ENCODE measurements at regions not wholly inside any gene's neighbourhood (a gene's known extent, or its start where the extent isn't known, plus 50 kb on each side); places are given as distances from the start of the nearest gene placed in this dataset.

GRCh38 chr13:59210543-59210942 is 953.2 kb downstream of the DIAPH3 start:
- no peak overlapping the region for H3K27ac Mint-ChIP-seq
- H3K27me3 Mint-ChIP-seq = peaks cover 24% of the 10 kb centered on the region
- H3K4me1 Mint-ChIP-seq = no peaks in the 10 kb centered on the region
- no peak overlapping the region for H3K4me3 Mint-ChIP-seq
- no peak for ATAC-seq
- H3K9me3 ChIP-seq (ENCODE audit: control insufficient read depth, low read length, poor library complexity, severe bottlenecking) = no peaks in the 10 kb centered on the region
- DNase-seq = no peak
- H3K36me3 Mint-ChIP-seq (ENCODE audit: low read depth) = no peaks in the 10 kb centered on the region

- H3K4me1 Mint-ChIP-seq = no peaks in the 10 kb centered on the region
- H3K27me3 Mint-ChIP-seq = peaks cover 33% of the 10 kb centered on the region
- no peaks in the 10 kb centered on the region for H3K9me3 ChIP-seq (ENCODE audit: control insufficient read depth, low read length, poor library complexity, severe bottlenecking)
- no peaks in the 10 kb centered on the region for H3K36me3 Mint-ChIP-seq (ENCODE audit: low read depth)
- no peak overlapping the region for H3K27ac Mint-ChIP-seq
- H3K4me3 Mint-ChIP-seq = no peak overlapping the region
- ATAC-seq (no peak), DNase-seq (no peak)
Observed at GRCh38 chr13:59211606-59212005, 952.1 kb downstream of the DIAPH3 start.

- H3K4me1 Mint-ChIP-seq = no peaks in the 10 kb centered on the region
- H3K9me3 ChIP-seq (ENCODE audit: control insufficient read depth, low read length, poor library complexity, severe bottlenecking) = no peaks in the 10 kb centered on the region
- DNase-seq = no peak
- H3K27ac Mint-ChIP-seq = no peak overlapping the region
- no peaks in the 10 kb centered on the region for H3K27me3 Mint-ChIP-seq
- no peak for ATAC-seq
- H3K4me3 Mint-ChIP-seq = no peak overlapping the region
- no peaks in the 10 kb centered on the region for H3K36me3 Mint-ChIP-seq (ENCODE audit: low read depth)
Observed at GRCh38 chr13:59229401-59229800, 934.3 kb downstream of the DIAPH3 start.

- H3K4me3 Mint-ChIP-seq = no peak overlapping the region
- ATAC-seq (no peak), DNase-seq (no peak)
- no peak overlapping the region for H3K27ac Mint-ChIP-seq
- H3K4me1 Mint-ChIP-seq = no peaks in the 10 kb centered on the region
- no peaks in the 10 kb centered on the region for H3K36me3 Mint-ChIP-seq (ENCODE audit: low read depth)
- H3K9me3 ChIP-seq (ENCODE audit: control insufficient read depth, low read length, poor library complexity, severe bottlenecking) = no peaks in the 10 kb centered on the region
- H3K27me3 Mint-ChIP-seq = no peaks in the 10 kb centered on the region
Observed at GRCh38 chr13:59229861-59230260, 933.9 kb downstream of the DIAPH3 start.

GRCh38 chr13:59230484-59231264 is 933.1 kb downstream of the DIAPH3 start:
- no peak for DNase-seq
- no peaks in the 10 kb centered on the region for H3K9me3 ChIP-seq (ENCODE audit: control insufficient read depth, low read length, poor library complexity, severe bottlenecking)
- ATAC-seq = no peak
- H3K36me3 Mint-ChIP-seq (ENCODE audit: low read depth) = no peaks in the 10 kb centered on the region
- H3K4me3 Mint-ChIP-seq = no peak overlapping the region
- no peaks in the 10 kb centered on the region for H3K4me1 Mint-ChIP-seq
- peaks cover 6% of the 10 kb centered on the region for H3K27me3 Mint-ChIP-seq
- H3K27ac Mint-ChIP-seq = no peak overlapping the region

GRCh38 chr13:59236309-59236919 is 927.3 kb downstream of the DIAPH3 start:
- no peak overlapping the region for H3K27ac Mint-ChIP-seq
- ATAC-seq = no peak

GRCh38 chr13:59236944-59237343 is 926.8 kb downstream of the DIAPH3 start:
- H3K27me3 Mint-ChIP-seq = peaks cover 7% of the 10 kb centered on the region
- no peaks in the 10 kb centered on the region for H3K36me3 Mint-ChIP-seq (ENCODE audit: low read depth)
- ATAC-seq (no peak), DNase-seq (no peak)
- H3K9me3 ChIP-seq (ENCODE audit: control insufficient read depth, low read length, poor library complexity, severe bottlenecking) = no peaks in the 10 kb centered on the region
- no peak overlapping the region for H3K27ac Mint-ChIP-seq
- no peak overlapping the region for H3K4me3 Mint-ChIP-seq
- H3K4me1 Mint-ChIP-seq = no peaks in the 10 kb centered on the region

More at GRCh38 chr13:59236309-59236919, 927.3 kb downstream of the DIAPH3 start:
- peaks cover 7% of the 10 kb centered on the region for H3K27me3 Mint-ChIP-seq
- DNase-seq = no peak
- no peaks in the 10 kb centered on the region for H3K36me3 Mint-ChIP-seq (ENCODE audit: low read depth)
- H3K4me1 Mint-ChIP-seq = no peaks in the 10 kb centered on the region
- no peaks in the 10 kb centered on the region for H3K9me3 ChIP-seq (ENCODE audit: control insufficient read depth, low read length, poor library complexity, severe bottlenecking)
- no peak overlapping the region for H3K4me3 Mint-ChIP-seq

- no peak for DNase-seq
- H3K4me1 Mint-ChIP-seq = no peaks in the 10 kb centered on the region
- H3K9me3 ChIP-seq (ENCODE audit: control insufficient read depth, low read length, poor library complexity, severe bottlenecking) = no peaks in the 10 kb centered on the region
- no peak overlapping the region for H3K4me3 Mint-ChIP-seq
- H3K36me3 Mint-ChIP-seq (ENCODE audit: low read depth) = no peaks in the 10 kb centered on the region
- H3K27ac Mint-ChIP-seq = no peak overlapping the region
- no peaks in the 10 kb centered on the region for H3K27me3 Mint-ChIP-seq
- ATAC-seq = no peak
Observed at GRCh38 chr13:59247171-59247570, 916.6 kb downstream of the DIAPH3 start.

GRCh38 chr13:59250336-59251189 is 913.2 kb downstream of the DIAPH3 start:
- no peak for ATAC-seq
- H3K4me3 Mint-ChIP-seq = no peak overlapping the region
- H3K27ac Mint-ChIP-seq = no peak overlapping the region
- H3K36me3 Mint-ChIP-seq (ENCODE audit: low read depth) = no peaks in the 10 kb centered on the region
- no peak for DNase-seq
- no peaks in the 10 kb centered on the region for H3K27me3 Mint-ChIP-seq
- no peaks in the 10 kb centered on the region for H3K9me3 ChIP-seq (ENCODE audit: control insufficient read depth, low read length, poor library complexity, severe bottlenecking)
- no peaks in the 10 kb centered on the region for H3K4me1 Mint-ChIP-seq

- no peaks in the 10 kb centered on the region for H3K36me3 Mint-ChIP-seq (ENCODE audit: low read depth)
- H3K4me3 Mint-ChIP-seq = no peak overlapping the region
- no peaks in the 10 kb centered on the region for H3K9me3 ChIP-seq (ENCODE audit: control insufficient read depth, low read length, poor library complexity, severe bottlenecking)
- H3K27ac Mint-ChIP-seq = no peak overlapping the region
- DNase-seq (no peak), ATAC-seq (no peak)
- peaks cover 6% of the 10 kb centered on the region for H3K27me3 Mint-ChIP-seq
- no peaks in the 10 kb centered on the region for H3K4me1 Mint-ChIP-seq
Observed at GRCh38 chr13:59259165-59260000, 904.3 kb downstream of the DIAPH3 start.

GRCh38 chr13:59261928-59262488 is 901.7 kb downstream of the DIAPH3 start:
- Mint-ChIP-seq H3K27me3 (peaks cover 2% of the 10 kb centered on the region), H3K4me3 (no peak overlapping the region), H3K36me3 (ENCODE audit: low read depth) (no peaks in the 10 kb centered on the region), H3K27ac (no peak overlapping the region), H3K4me1 (no peaks in the 10 kb centered on the region)
- H3K9me3 ChIP-seq (ENCODE audit: control insufficient read depth, low read length, poor library complexity, severe bottlenecking) = no peaks in the 10 kb centered on the region
- ATAC-seq = no peak
- no peak for DNase-seq

GRCh38 chr13:59263531-59263930 is 900.2 kb downstream of the DIAPH3 start:
- Mint-ChIP-seq H3K27me3 (no peaks in the 10 kb centered on the region), H3K36me3 (ENCODE audit: low read depth) (no peaks in the 10 kb centered on the region), H3K27ac (no peak overlapping the region), H3K4me1 (no peaks in the 10 kb centered on the region), H3K4me3 (no peak overlapping the region)
- no peaks in the 10 kb centered on the region for H3K9me3 ChIP-seq (ENCODE audit: control insufficient read depth, low read length, poor library complexity, severe bottlenecking)
- ATAC-seq (no peak), DNase-seq (no peak)

Measured in T-helper 17 cell (primary cell).